ENCODE measurements at regions not wholly inside any gene's neighbourhood (a gene's known extent, or its start where the extent isn't known, plus 50 kb on each side); places are given as distances from the start of the nearest gene placed in this dataset.

DNA sequence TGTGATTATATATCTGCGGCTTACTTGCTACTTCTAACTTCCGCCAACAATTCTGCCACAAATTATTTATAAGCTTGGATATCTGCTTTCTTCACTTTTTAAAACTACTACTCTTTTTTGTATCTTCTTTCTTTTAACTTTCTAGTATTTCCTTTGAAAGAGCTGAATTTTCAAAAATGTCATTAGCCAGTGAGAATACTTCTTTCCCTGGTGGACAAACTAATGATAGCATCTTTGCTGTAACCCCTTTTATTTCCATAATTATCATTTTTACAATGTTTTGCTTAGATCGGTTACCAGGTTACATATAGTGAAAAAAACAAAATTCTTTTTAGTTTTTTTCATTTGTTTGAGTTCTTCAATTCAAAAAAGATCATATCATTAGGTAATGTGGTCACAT, 355.9 kb upstream of the ADGRL4 start:
- TF ChIP-seq, protein P1, sequence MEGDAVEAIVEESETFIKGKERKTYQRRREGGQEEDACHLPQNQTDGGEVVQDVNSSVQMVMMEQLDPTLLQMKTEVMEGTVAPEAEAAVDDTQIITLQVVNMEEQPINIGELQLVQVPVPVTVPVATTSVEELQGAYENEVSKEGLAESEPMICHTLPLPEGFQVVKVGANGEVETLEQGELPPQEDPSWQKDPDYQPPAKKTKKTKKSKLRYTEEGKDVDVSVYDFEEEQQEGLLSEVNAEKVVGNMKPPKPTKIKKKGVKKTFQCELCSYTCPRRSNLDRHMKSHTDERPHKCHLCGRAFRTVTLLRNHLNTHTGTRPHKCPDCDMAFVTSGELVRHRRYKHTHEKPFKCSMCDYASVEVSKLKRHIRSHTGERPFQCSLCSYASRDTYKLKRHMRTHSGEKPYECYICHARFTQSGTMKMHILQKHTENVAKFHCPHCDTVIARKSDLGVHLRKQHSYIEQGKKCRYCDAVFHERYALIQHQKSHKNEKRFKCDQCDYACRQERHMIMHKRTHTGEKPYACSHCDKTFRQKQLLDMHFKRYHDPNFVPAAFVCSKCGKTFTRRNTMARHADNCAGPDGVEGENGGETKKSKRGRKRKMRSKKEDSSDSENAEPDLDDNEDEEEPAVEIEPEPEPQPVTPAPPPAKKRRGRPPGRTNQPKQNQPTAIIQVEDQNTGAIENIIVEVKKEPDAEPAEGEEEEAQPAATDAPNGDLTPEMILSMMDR (conservative IDR thresholded peaks at IDR 0.05; ENCODE audit: low read length) = no peak
- TF ChIP-seq EZH2phosphoT487 (IDR thresholded peaks at IDR 0.05; ENCODE audit: borderline replicate concordance, low read depth, low read length) = no peak
